GM18858 (cell line): ENCODE measurements at regions not wholly inside any gene's neighbourhood (a gene's known extent, or its start where the extent isn't known, plus 50 kb on each side); places are given as distances from the start of the nearest gene placed in this dataset.
"Not testable (repeated sequence)": the region's sequence is repeated elsewhere in the genome, so short reads cannot be mapped to it uniquely, and the experiment has no call there.

ENCODE experiments used
- ATAC-seq: cut with Tn5 transposase; IDR thresholded peaks from one replicate; pipeline ENCODE4 v1.9.1; 2021; ENCODE audit not compliant: unreplicated experiment

GRCh38 chr13:61215601-61216000, 200.0 kb downstream of the PCDH20 start:
- no peak for ATAC-seq

DNA sequence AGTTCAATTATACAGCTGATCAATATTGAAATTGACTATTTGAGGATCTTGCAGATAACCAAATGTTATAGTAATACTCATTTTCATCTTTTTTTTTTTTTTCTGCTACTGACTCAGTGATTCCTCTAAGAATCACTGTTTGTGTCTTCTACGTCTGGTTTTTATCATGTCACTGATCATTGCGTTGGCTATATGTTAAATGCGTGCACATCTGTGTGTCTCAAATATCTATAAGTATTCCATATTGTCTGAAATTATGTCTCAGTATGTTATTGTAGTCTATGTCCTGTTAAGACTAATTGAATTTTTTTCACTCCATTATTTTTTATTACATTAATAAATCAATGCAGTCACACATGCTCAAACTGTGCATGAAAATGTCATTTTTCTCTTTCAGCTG, 200.5 kb downstream of the PCDH20 start:
- ATAC-seq: no peak

GRCh38 chr13:61214551-61214950, 201.1 kb downstream of the PCDH20 start:
- no peak for ATAC-seq

DNA sequence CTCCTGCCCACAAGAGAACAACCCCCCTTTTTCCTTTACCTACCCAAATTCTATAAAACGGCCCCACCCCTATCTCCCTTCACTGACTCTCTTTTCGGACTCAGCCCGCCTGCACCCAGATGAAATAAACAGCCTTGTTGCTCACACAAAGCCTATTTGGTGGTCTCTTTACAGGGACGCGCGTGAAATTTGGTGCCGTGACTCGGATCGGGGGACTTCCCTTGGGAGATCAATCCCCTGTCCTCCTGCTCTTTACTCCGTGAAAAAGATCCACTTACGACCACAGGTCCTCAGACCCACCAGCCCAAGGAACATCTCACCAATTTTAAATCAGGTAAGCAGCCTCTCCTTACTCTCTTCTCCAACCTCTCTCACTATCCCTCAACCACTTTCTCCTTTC, 209.8 kb downstream of the PCDH20 start:
- ATAC-seq: not testable (repeated sequence)

GRCh38 chr13:61204025-61204424, 211.6 kb downstream of the PCDH20 start:
- no peak for ATAC-seq

- ATAC-seq: no peak
Observed at GRCh38 chr13:61202042-61202441, 213.6 kb downstream of the PCDH20 start.

- no peak for ATAC-seq
Observed at GRCh38 chr13:61192826-61193225, 222.8 kb downstream of the PCDH20 start.

DNA sequence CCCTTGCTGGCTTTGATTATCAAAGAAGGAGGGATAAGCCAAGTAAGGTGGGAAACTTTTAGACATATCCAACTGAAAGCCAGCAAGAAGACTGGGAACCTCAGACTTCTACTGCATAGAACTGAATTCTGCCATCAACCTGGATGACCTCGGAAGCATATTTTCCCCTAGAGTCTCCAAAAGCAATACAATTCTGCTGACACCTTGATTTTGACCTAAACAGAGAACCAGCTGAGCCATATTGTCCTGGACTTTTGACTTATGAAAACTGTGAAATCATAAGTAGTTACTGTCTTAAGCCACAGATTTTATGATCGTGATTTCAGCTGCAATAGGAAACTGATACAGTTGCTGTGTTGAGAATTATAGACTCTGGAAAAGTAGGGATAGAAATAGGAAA, 227.6 kb downstream of the PCDH20 start:
- no peak for ATAC-seq

- ATAC-seq: no peak
Observed at GRCh38 chr13:61187471-61187870, 228.2 kb downstream of the PCDH20 start.

GRCh38 chr13:61183670-61184069, 232.0 kb downstream of the PCDH20 start:
- ATAC-seq: no peak

GRCh38 chr13:61180234-61180633, 235.4 kb downstream of the PCDH20 start:
- ATAC-seq: no peak

DNA sequence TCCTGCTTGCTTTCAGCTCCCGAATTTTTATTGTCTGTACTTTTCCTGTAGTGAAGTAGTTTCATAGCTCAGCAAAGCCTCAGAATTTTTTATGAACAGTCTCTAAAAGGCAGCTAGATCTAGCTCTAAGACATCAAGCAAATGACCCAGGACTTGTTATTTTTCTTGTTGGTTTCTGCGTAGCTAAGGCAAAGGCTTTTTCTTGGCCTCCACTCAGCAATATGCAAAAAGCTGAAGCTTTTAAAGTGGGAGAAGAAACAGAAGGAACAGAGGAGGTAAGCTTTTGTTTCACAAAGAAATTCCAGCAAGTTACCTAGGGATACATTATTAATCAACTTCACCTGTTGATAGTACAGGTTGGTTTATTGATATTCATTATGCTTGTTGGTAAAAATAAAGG, 235.9 kb downstream of the PCDH20 start:
- ATAC-seq: no peak

DNA sequence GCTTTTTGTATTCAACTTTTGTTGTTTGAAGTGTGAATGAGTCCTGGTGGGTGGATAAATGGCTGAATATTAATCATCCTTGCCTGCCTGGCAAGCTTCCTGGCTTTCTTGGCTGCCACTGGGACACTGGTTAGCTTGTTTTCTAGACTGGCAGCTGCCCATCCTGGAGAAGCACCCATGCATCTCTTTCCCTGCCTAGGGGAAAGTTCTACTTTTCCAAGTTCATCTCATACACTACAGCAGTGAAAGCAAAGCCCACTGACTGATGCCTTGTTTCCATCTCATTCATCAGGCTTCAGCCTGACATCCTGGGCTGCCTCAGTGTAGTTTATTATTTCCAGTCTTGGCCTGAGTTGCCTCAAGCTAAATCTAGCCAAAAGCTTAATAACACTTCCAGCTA, 244.8 kb downstream of the PCDH20 start:
- no peak for ATAC-seq

DNA sequence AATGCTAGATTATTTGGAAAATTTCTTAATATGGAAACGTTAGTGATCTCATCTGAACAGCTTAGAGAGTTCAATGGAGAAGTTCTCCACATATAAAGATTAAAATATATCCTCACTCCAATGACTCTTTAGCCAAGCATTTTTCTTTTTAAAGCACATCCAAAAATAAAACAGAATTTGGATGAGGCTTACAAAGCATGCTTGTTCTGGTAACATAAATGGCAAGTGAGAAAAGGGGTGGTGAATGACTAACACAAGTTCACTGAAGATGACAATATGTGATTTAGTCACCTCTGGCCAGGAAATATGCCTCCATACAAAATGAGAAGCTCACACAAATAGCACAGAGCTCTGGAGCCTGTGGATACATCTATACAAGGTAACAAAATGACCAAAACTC, 253.0 kb downstream of the PCDH20 start:
- no peak for ATAC-seq

DNA sequence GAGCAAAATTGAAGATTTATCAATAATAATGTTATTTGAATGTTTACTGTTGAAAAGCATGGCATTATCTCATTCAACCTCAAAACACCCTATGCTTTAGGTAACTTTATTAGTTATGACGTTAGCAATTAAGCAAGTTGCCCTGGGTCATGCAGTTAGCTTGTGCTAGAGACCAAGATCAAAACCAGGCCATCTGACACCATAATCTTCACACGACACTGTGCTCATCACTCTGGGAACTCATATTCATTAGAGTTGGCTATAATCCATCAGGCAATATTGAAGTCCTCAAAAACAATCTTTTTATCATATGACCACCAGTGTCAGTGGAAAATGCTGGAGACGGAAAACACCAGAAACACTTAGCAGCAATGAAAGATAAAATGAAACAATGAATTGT, 253.5 kb downstream of the PCDH20 start:
- no peak for ATAC-seq

DNA sequence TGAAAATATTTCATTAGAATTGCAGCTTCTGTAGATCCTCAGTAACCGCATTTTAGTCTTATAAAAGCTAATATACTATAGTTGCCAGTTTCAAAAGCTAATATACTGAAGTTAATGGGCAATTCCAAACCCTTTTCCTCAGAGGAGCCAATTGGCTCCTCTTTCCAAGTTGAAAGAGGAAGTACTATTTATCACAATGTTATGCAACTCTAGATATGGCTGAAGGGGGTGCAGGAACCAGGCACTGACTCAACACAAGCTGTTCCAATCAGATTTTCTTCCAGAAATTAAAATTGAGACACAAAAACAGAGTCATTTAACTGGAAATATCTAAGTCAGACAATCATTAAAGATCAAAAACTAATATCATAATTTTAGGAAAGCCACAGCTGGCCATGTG, 258.9 kb downstream of the PCDH20 start:
- ATAC-seq: no peak

- no peak for ATAC-seq
Observed at GRCh38 chr13:61151062-61151461, 264.6 kb downstream of the PCDH20 start.

- no peak for ATAC-seq
Observed at GRCh38 chr13:61149331-61149730, 266.3 kb downstream of the PCDH20 start.

DNA sequence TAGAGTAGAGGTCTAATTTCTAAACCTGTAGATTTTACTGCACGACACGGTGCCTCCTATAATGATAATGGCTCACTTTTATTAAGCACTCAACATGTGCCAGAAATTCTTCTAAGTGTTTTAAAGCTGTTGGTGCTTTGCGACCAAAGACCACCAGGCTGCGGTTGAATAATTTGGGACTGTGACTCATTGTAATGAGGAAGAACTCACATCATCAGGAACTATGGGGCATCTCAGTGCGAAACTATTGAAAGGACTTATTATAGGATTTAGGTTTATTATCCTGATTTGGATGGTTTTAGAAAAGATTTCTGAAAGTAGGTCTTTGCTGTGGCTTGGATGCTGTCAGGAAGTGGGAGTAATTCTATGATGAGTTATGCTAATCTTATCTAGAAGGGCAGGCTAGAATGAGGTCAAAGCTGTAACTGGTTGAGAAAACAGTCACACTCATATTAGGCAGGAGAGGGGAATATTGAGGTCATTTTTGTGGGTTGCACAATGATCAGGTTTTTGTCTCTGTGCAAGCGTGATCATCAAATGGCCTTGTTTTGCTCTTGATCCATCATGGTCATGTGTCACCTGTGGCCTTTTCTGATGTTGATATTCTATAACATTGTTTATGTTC, 266.8 kb downstream of the PCDH20 start:
- no peak for ATAC-seq

GRCh38 chr13:61148211-61148610, 267.4 kb downstream of the PCDH20 start:
- ATAC-seq: no peak

DNA sequence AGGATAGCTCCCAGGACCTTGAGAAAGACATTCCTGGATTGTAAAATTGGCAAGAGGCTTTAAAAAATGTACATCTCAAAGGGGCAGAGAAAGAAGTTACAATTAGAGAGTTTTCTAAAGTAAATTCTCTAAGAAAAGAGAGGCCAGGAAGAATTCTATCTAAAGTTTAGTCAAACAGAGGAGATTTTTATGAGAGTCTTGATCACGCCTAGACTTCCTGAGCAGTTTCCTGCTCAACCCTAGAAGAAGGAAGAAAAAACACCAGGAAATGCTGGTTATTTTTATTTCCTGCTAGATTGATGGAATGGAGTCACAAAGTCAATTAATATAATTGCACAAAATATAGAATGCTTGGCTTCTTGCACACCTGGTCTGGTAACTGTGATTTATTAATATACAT, 269.1 kb downstream of the PCDH20 start:
- ATAC-seq: no peak

DNA sequence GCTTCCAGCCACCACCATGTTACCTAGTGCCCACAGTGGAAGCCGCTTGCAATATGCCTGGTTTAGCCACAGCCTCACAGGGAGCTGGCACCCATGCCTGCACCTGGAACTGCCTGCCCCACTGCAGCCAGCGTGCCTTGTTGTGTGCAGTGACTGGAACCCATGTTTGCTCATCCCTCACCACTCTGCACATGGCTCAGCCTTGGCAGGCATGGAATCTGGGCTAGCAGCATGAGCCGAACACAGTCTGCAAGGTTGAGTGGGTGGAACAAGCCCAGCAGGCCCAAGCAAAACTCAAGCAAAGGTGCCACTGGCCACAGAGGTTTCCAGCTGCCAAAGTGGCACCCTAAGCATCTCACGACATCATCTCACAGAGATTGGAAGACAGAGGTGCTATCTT, 269.5 kb downstream of the PCDH20 start:
- ATAC-seq: no peak

- ATAC-seq: no peak
Observed at GRCh38 chr13:61144834-61145593, 270.6 kb downstream of the PCDH20 start.
